ENCODE measurements at regions not wholly inside any gene's neighbourhood (a gene's known extent, or its start where the extent isn't known, plus 50 kb on each side); places are given as distances from the start of the nearest gene placed in this dataset.

DNA sequence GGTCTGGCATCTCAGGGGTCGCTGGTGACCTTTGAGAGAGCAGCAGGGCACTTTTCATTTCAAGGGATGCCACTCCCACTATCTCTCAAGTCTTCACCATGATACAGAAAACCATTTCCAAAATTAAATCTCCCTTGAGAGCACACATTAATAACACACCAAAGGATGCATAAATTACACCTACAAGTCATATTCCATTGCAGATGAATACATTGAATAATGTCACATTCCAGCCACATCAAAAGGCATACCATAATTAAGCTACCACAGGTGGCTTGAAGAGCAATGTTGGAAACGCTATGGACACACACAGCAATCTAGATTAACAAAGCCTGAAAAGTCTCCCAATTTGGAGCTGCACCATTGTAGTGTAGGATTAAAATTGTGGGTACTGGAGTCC lies 353.3 kb upstream of the ZMIZ1 start:
- 70% methylated on average over 2 of the region's 2 CpGs for WGBS
- Histone ChIP-seq H3K27ac (no peak overlapping the region), H3K4me1 (no peaks in the 10 kb centered on the region), H3K9me3 (no peaks in the 10 kb centered on the region), H3K4me3 (no peak overlapping the region), H3K27me3 (no peaks in the 10 kb centered on the region), H3K36me3 (no peaks in the 10 kb centered on the region)
- DNase-seq (ENCODE audit: low spot score in 2 of 2), result no peak
- no peak for TF ChIP-seq POLR2A (IDR thresholded peaks at IDR 0.05)
- TF ChIP-seq EP300 (IDR thresholded peaks at IDR 0.05), result no peak
- TF ChIP-seq, protein P1, sequence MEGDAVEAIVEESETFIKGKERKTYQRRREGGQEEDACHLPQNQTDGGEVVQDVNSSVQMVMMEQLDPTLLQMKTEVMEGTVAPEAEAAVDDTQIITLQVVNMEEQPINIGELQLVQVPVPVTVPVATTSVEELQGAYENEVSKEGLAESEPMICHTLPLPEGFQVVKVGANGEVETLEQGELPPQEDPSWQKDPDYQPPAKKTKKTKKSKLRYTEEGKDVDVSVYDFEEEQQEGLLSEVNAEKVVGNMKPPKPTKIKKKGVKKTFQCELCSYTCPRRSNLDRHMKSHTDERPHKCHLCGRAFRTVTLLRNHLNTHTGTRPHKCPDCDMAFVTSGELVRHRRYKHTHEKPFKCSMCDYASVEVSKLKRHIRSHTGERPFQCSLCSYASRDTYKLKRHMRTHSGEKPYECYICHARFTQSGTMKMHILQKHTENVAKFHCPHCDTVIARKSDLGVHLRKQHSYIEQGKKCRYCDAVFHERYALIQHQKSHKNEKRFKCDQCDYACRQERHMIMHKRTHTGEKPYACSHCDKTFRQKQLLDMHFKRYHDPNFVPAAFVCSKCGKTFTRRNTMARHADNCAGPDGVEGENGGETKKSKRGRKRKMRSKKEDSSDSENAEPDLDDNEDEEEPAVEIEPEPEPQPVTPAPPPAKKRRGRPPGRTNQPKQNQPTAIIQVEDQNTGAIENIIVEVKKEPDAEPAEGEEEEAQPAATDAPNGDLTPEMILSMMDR (IDR thresholded peaks at IDR 0.05), result no peak
- no peak for TF ChIP-seq POLR2AphosphoS5 (IDR thresholded peaks at IDR 0.05)

DNA sequence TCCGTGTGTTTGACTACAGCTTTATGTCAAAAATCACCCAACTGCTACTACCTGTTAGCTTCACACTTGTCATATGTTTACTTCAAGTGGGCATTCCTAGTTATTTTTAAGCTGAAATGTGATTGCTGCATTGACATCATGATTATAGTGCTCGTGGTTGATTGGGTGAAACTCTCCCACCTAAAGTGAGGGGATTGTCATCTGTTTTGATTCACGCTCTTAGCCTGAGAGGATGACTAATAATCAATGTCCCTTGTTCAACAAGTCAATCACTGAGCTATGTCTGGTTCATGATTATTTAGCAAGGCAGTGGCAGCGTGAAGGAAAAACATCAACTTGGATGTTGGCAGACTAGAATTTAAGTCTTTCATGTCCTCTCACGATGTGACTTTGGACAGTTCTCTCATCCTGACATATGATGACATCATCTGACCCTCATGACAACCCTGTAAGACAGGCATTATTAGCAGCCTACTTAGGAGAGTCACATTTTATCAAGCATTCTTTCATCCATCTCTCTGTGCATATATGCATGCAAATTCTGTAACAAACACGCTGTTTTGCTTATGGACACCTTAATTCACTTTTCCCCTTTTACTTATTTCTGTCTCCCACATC lies 352.6 kb upstream of the ZMIZ1 start:
- H3K4me1 ChIP-seq, result no peaks in the 10 kb centered on the region
- no peak overlapping the region for H3K4me3 ChIP-seq
- no peaks in the 10 kb centered on the region for H3K36me3 ChIP-seq
- TF ChIP-seq POLR2AphosphoS5 (IDR thresholded peaks at IDR 0.05) (no peak), POLR2A (IDR thresholded peaks at IDR 0.05) (no peak), EP300 (IDR thresholded peaks at IDR 0.05) (no peak)
- TF ChIP-seq, protein P1 (IDR thresholded peaks at IDR 0.05), result no peak
- DNase-seq (ENCODE audit: low spot score in 2 of 2), result no peak
- H3K27ac ChIP-seq, result no peak overlapping the region
- 85% methylated on average over 6 of the region's 6 CpGs for WGBS
- H3K9me3 ChIP-seq, result no peaks in the 10 kb centered on the region
- no peaks in the 10 kb centered on the region for H3K27me3 ChIP-seq

DNA sequence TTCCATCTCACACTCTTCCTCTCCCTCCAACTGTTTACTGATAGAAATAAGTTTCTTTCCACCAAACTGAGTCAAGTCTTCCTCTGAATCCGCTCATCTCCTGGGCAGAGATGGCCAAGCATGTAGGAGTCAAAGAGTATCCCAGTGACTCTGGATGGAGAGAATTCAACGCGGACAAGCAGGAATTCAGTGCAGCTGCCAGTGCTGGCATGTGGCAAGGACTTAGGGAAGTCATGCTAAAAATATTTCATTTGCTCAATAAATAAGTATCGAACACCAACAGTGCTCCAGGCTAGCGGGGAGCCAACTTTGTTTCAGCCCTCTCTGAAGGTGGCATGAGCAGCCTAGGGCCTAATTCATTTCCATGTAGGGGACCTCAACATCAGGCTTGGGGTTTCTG lies 351.6 kb upstream of the ZMIZ1 start:
- WGBS, result 55% methylated on average over 5 of the region's 5 CpGs
- DNase-seq (ENCODE audit: low spot score in 2 of 2), result no peak
- no peak overlapping the region for H3K27ac ChIP-seq

DNA sequence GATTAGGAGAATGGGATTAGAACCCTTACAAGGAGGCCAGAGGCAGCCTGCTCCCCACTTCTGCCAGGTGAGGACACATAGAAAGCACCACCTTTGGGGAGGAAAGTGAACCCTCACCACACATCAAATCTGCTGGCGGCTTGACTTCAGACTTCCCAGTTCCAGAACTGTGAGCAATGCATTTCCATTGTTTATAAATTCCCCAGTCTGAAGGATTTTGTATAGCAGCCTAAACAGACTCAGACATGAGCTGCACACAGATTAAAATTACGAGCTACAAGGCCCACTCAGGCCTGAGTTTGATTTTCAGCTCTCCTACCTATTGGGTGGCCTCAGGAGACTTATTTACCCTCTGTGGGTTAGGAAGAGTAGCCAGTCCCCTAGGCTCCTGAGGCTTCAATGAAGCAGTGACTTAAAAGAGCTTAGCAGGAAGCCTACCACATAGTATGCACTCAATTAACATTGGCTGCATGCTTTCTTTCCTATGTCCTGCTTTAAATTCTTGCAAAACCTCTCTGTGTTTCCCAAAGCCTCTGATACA lies 350.7 kb upstream of the ZMIZ1 start:
- Histone ChIP-seq H3K4me1 (no peaks in the 10 kb centered on the region), H3K27me3 (no peaks in the 10 kb centered on the region), H3K4me3 (no peak overlapping the region), H3K9me3 (no peaks in the 10 kb centered on the region), H3K27ac (no peak overlapping the region), H3K36me3 (no peaks in the 10 kb centered on the region)
- no peak for DNase-seq (ENCODE audit: low spot score in 2 of 2)
- TF ChIP-seq EP300 (IDR thresholded peaks at IDR 0.05) (no peak), POLR2AphosphoS5 (IDR thresholded peaks at IDR 0.05) (no peak), POLR2A (IDR thresholded peaks at IDR 0.05) (no peak)
- TF ChIP-seq, protein P1 (IDR thresholded peaks at IDR 0.05), result no peak
- WGBS, result 100% methylated on average over 2 of the region's 2 CpGs

More for the DNA sequence above, 351.6 kb upstream of the ZMIZ1 start:
- no peak for TF ChIP-seq EP300 (IDR thresholded peaks at IDR 0.05)
- TF ChIP-seq POLR2A (IDR thresholded peaks at IDR 0.05), result no peak
- no peak for TF ChIP-seq POLR2AphosphoS5 (IDR thresholded peaks at IDR 0.05)
- TF ChIP-seq, protein P1 (IDR thresholded peaks at IDR 0.05), result no peak
- H3K4me1 ChIP-seq, result no peaks in the 10 kb centered on the region
- no peaks in the 10 kb centered on the region for H3K27me3 ChIP-seq
- H3K4me3 ChIP-seq, result no peak overlapping the region
- H3K36me3 ChIP-seq, result no peaks in the 10 kb centered on the region
- H3K9me3 ChIP-seq, result no peaks in the 10 kb centered on the region

DNA sequence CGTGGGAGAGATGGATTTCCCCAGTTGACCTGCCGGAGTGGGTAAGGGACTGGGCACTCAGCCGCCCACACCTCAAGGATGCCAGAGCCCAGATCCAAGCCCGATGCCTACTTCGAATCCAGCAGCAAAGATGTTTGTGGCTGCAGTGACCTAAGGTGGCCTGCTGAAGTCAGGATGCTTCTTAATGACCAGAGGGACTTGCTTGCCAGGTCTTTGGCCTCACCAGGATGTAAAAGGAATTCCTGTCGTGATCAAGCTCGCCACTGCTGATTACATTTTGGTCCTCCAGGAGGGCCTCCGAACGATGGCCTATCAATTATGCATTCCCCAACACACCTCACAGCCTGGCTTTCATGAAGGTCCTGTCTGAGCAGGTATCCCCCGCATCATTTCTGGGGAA lies 349.5 kb upstream of the ZMIZ1 start:
- no peaks in the 10 kb centered on the region for H3K27me3 ChIP-seq
- no peak for TF ChIP-seq POLR2AphosphoS5 (IDR thresholded peaks at IDR 0.05)
- TF ChIP-seq, protein P1 (IDR thresholded peaks at IDR 0.05), result no peak
- TF ChIP-seq POLR2A (IDR thresholded peaks at IDR 0.05), result no peak
- TF ChIP-seq EP300 (IDR thresholded peaks at IDR 0.05), result no peak
- H3K36me3 ChIP-seq, result no peaks in the 10 kb centered on the region
- no peak overlapping the region for H3K27ac ChIP-seq
- H3K4me1 ChIP-seq, result no peaks in the 10 kb centered on the region
- DNase-seq (ENCODE audit: low spot score in 2 of 2), result no peak
- 85% methylated on average over 10 of the region's 10 CpGs for WGBS
- no peak overlapping the region for H3K4me3 ChIP-seq
- H3K9me3 ChIP-seq, result no peaks in the 10 kb centered on the region

Measured in suprapubic skin (tissue), 4 donors.